ENCODE measurements at regions not wholly inside any gene's neighbourhood (a gene's known extent, or its start where the extent isn't known, plus 50 kb on each side); places are given as distances from the start of the nearest gene placed in this dataset.

- TF ChIP-seq, protein P1, sequence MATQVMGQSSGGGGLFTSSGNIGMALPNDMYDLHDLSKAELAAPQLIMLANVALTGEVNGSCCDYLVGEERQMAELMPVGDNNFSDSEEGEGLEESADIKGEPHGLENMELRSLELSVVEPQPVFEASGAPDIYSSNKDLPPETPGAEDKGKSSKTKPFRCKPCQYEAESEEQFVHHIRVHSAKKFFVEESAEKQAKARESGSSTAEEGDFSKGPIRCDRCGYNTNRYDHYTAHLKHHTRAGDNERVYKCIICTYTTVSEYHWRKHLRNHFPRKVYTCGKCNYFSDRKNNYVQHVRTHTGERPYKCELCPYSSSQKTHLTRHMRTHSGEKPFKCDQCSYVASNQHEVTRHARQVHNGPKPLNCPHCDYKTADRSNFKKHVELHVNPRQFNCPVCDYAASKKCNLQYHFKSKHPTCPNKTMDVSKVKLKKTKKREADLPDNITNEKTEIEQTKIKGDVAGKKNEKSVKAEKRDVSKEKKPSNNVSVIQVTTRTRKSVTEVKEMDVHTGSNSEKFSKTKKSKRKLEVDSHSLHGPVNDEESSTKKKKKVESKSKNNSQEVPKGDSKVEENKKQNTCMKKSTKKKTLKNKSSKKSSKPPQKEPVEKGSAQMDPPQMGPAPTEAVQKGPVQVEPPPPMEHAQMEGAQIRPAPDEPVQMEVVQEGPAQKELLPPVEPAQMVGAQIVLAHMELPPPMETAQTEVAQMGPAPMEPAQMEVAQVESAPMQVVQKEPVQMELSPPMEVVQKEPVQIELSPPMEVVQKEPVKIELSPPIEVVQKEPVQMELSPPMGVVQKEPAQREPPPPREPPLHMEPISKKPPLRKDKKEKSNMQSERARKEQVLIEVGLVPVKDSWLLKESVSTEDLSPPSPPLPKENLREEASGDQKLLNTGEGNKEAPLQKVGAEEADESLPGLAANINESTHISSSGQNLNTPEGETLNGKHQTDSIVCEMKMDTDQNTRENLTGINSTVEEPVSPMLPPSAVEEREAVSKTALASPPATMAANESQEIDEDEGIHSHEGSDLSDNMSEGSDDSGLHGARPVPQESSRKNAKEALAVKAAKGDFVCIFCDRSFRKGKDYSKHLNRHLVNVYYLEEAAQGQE (IDR thresholded peaks at IDR 0.05; ENCODE audit: insufficient read depth in 1 of 2, low read depth in 2 of 2, low read length in 2 of 2) = no peak
- TF ChIP-seq TAF1 (IDR thresholded peaks at IDR 0.05; ENCODE audit: borderline replicate concordance, insufficient read depth, low read length) = no peak
- no peak for TF ChIP-seq POLR2AphosphoS5 (IDR thresholded peaks at IDR 0.05; ENCODE audit: low read depth, low read length)
- no peak for TF ChIP-seq SIN3A (IDR thresholded peaks at IDR 0.05; ENCODE audit: borderline replicate concordance, insufficient read depth, low read length)
- no peak for TF ChIP-seq FOXP2 (optimal IDR thresholded peaks at IDR 0.05; ENCODE audit: borderline replicate concordance, extremely low read depth, extremely low read length, insufficient read depth)
Observed at GRCh38 chr1:194731025-194731424, 1544.6 kb upstream of the B3GALT2 start.
